H1 (cell line): ENCODE measurements at regions not wholly inside any gene's neighbourhood (a gene's known extent, or its start where the extent isn't known, plus 50 kb on each side); places are given as distances from the start of the nearest gene placed in this dataset.

Experiments
- CTCF ChIA-PET: fragments of 300-600 bp; sonication (Branson Sonifier 250); formaldehyde crosslinking; loops from one replicate; lab custom pipeline; 2021; ENCODE audit not compliant: partially characterized antibody; lab: Charles Lee
- POLR2A ChIA-PET: fragments of 300-600 bp; sonication (Branson Sonifier 250); formaldehyde crosslinking; loops from one replicate; lab custom pipeline; 2021; ENCODE audit warnings: inconsistent platforms; ENCODE audit not compliant: partially characterized antibody; lab: Charles Lee
- DNase-seq, 2 experiments: peaks; one replicate each; pipeline versions ENCODE4 v3.0.0 to v3.0.0-alpha.2; 2010 to 2022; ENCODE audit warnings: low spot score in 2 of 2, low read depth in 1 of 2, mixed read lengths in 1 of 2
- FAIRE-seq: peaks from 2 replicates; lab custom pipeline; 2011; peaks lifted over from hg19 to GRCh38; lab: Jason Lieb, UNC
- H2AFZ ChIP-seq: 2 replicates; pipeline ENCODE4 v1.8.1; 2012; ENCODE audit warnings: low read length, inconsistent platforms
- H2AK5ac ChIP-seq: 2 replicates; pipeline ENCODE4 v1.6.1; 2013; ENCODE audit warnings: low read depth, low read length
- H2BK120ac ChIP-seq: replicated peaks from 2 replicates; pipeline ENCODE3; 2013; ENCODE audit warnings: low read depth, low read length, inconsistent platforms
- H2BK12ac ChIP-seq: 2 replicates; pipeline ENCODE4 v1.6.1; 2013; ENCODE audit warnings: low read depth, low read length
- H2BK15ac ChIP-seq: 2 replicates; pipeline ENCODE4 v1.6.1; 2013; ENCODE audit warnings: low read length
- H2BK20ac ChIP-seq: 2 replicates; pipeline ENCODE4 v1.6.1; 2013; ENCODE audit warnings: low read length
- H2BK5ac ChIP-seq: 2 replicates; pipeline ENCODE4 v1.6.1; 2013; ENCODE audit warnings: low read depth, low read length
- H3K14ac ChIP-seq: 2 replicates; pipeline ENCODE4 v1.6.1; 2013; ENCODE audit warnings: inconsistent platforms; ENCODE audit not compliant: insufficient read length
- H3K18ac ChIP-seq: 2 replicates; pipeline ENCODE4 v1.6.1; 2013; ENCODE audit warnings: low read length; ENCODE audit errors: extremely low read depth
- H3K23ac ChIP-seq: 2 replicates; pipeline ENCODE4 v1.6.1; 2013; ENCODE audit warnings: inconsistent platforms; ENCODE audit not compliant: insufficient read length
- H3K23me2 ChIP-seq: 2 replicates; pipeline ENCODE4 v1.6.1; 2013; ENCODE audit warnings: low read depth, low read length
- H3K27ac ChIP-seq: 2 replicates; pipeline ENCODE4 v1.6.1; 2011; ENCODE audit warnings: low read depth, low read length, inconsistent platforms
- H3K27me3 ChIP-seq, 4 experiments: replicated peaks in 1 of 4; 1 replicate in 1 of 4; 2 replicates in 3 of 4; pipeline versions ENCODE4 v1.6.1 to v1.8.1; 2011 to 2013; ENCODE audit warnings: low read length in 3 of 4, mild to moderate bottlenecking in 3 of 4, inconsistent platforms in 2 of 4, mixed read lengths in 2 of 4, moderate library complexity in 1 of 4; ENCODE audit not compliant: control insufficient read depth in 3 of 4, insufficient read depth in 3 of 4; ENCODE audit errors: extremely low read depth in 1 of 4
- H3K36me3 ChIP-seq, 4 experiments: 2 replicates each; pipeline versions ENCODE4 v1.6.1 to v1.8.1; 2011 to 2013; ENCODE audit warnings: mild to moderate bottlenecking in 4 of 4, low read length in 3 of 4, moderate library complexity in 2 of 4, control low read depth in 1 of 4, inconsistent platforms in 1 of 4; ENCODE audit not compliant: insufficient read depth in 4 of 4, control insufficient read depth in 2 of 4
- H3K4ac ChIP-seq: replicated peaks from 2 replicates; pipeline ENCODE3; 2013; ENCODE audit warnings: low read length, low read depth, mixed read lengths, inconsistent platforms; ENCODE audit not compliant: insufficient read length
- H3K4me1 ChIP-seq, 4 experiments: replicated peaks in 1 of 4; 1 replicate in 1 of 4; 2 replicates in 3 of 4; pipeline versions ENCODE4 v1.6.1 to v1.8.1; 2011 to 2013; ENCODE audit warnings: low read length in 3 of 4, inconsistent platforms in 2 of 4, mixed read lengths in 1 of 4; ENCODE audit not compliant: insufficient read depth in 4 of 4, control insufficient read depth in 3 of 4
- H3K4me2 ChIP-seq, 2 experiments: 2 replicates each; pipeline versions ENCODE4 v1.6.1 to v1.8.1; 2011 to 2013; ENCODE audit warnings: low read depth in 2 of 2, low read length in 2 of 2, control low read depth in 1 of 2, inconsistent platforms in 1 of 2, mild to moderate bottlenecking in 1 of 2; ENCODE audit not compliant: insufficient read depth in 1 of 2
- H3K4me3 ChIP-seq, 4 experiments: fragments of 200-600, 300-600 bp in 1 of 4; sonication (generic), shearing (Covaris generic), sonication (Bioruptor Twin) in 1 of 4; 2 replicates each; pipeline versions ENCODE4 v1.5.1 to v1.8.1; 2011 to 2016; ENCODE audit warnings: low read length in 4 of 4, low read depth in 3 of 4, control low read depth in 2 of 4, inconsistent platforms in 2 of 4, mild to moderate bottlenecking in 2 of 4, mixed read lengths in 1 of 4, moderate library complexity in 1 of 4; ENCODE audit not compliant: insufficient read depth in 2 of 4; ENCODE audit errors: extremely low read depth in 1 of 4
- H3K56ac ChIP-seq: replicated peaks from 2 replicates; pipeline ENCODE3; 2013; ENCODE audit warnings: low read depth, mild to moderate bottlenecking, mixed read lengths, low read length, inconsistent platforms; ENCODE audit not compliant: insufficient read length
- H3K79me1 ChIP-seq: 2 replicates; pipeline ENCODE4 v1.6.1; 2013; ENCODE audit warnings: low read depth, low read length, control low read depth
- H3K79me2 ChIP-seq, 2 experiments: 2 replicates each; pipeline versions ENCODE4 v1.6.1 to v1.8.1; 2012 to 2013; ENCODE audit warnings: low read length in 2 of 2, mild to moderate bottlenecking in 2 of 2, inconsistent platforms in 1 of 2; ENCODE audit not compliant: insufficient read depth in 2 of 2, control insufficient read depth in 1 of 2
- H3K9ac ChIP-seq, 4 experiments: replicated peaks in 1 of 4; 1 replicate in 1 of 4; 2 replicates in 3 of 4; pipeline versions ENCODE4 v1.6.1 to v1.8.1; 2011 to 2013; ENCODE audit warnings: low read depth in 3 of 4, low read length in 3 of 4, control low read depth in 2 of 4, mild to moderate bottlenecking in 2 of 4, moderate library complexity in 2 of 4, inconsistent platforms in 1 of 4; ENCODE audit errors: extremely low read depth in 1 of 4
- H3K9me3 ChIP-seq, 2 experiments: 2 replicates each; pipeline versions ENCODE4 v1.6.1 to v1.8.1; 2012 to 2013; ENCODE audit warnings: mild to moderate bottlenecking in 2 of 2, moderate library complexity in 2 of 2, control low read depth in 1 of 2, inconsistent platforms in 1 of 2, low read depth in 1 of 2, low read length in 1 of 2, mixed read lengths in 1 of 2; ENCODE audit not compliant: insufficient read depth in 2 of 2
- H4K20me1 ChIP-seq, 2 experiments: replicated peaks in 1 of 2; 2 replicates each; pipeline versions ENCODE3 to v1.8.1; 2011 to 2013; ENCODE audit warnings: inconsistent platforms in 2 of 2, low read length in 2 of 2, mild to moderate bottlenecking in 1 of 2; ENCODE audit not compliant: insufficient read depth in 2 of 2, control insufficient read depth in 1 of 2
- H4K5ac ChIP-seq: 2 replicates; pipeline ENCODE4 v1.6.1; 2013; ENCODE audit warnings: low read length, low read depth, mixed read lengths, inconsistent platforms; ENCODE audit not compliant: insufficient read length
- H4K8ac ChIP-seq: 2 replicates; pipeline ENCODE4 v1.8.0; 2013; ENCODE audit warnings: mild to moderate bottlenecking, moderate library complexity, low read length, inconsistent platforms; ENCODE audit not compliant: insufficient read depth; ENCODE audit errors: extremely low read depth
- H4K91ac ChIP-seq: replicated peaks from 2 replicates; pipeline ENCODE3; 2013; ENCODE audit warnings: low read length, mixed read lengths, inconsistent platforms; ENCODE audit not compliant: insufficient read length
- ASH2L ChIP-seq: fragments of 200-600, 300-600 bp; sonication (generic); IDR thresholded peaks from one replicate; pipeline ENCODE4 v1.7.1; 2017; ENCODE audit warnings: low read length
- BRCA1 ChIP-seq: IDR thresholded peaks from 2 replicates; pipeline ENCODE4 v1.6.1; 2012; ENCODE audit warnings: low read depth, low read length, improper control_type of control experiment
- CHD1 ChIP-seq: IDR thresholded peaks from 2 replicates; pipeline ENCODE4 v1.6.1; 2012; ENCODE audit warnings: low read depth, low read length, improper control_type of control experiment
- CHD2 ChIP-seq: IDR thresholded peaks from 2 replicates; pipeline ENCODE4 v1.6.1; 2012; ENCODE audit warnings: low read length, improper control_type of control experiment
- KDM5A ChIP-seq: fragments of 200-600 bp; IDR thresholded peaks from 2 replicates; pipeline ENCODE4 v1.7.1; 2012; ENCODE audit warnings: mild to moderate bottlenecking, low read length, inconsistent platforms, mixed read lengths
- PHF8 ChIP-seq: fragments of 200-600 bp; sonication (generic); conservative IDR thresholded peaks from 2 replicates; pipeline ENCODE4 v1.7.1; 2012; ENCODE audit warnings: low read depth, mild to moderate bottlenecking, inconsistent platforms, low read length, moderate library complexity
- POLR2A ChIP-seq, 2 experiments: IDR thresholded peaks; 1 replicate in 1 of 2; 2 replicates in 1 of 2; pipeline ENCODE4 v1.6.1; 2011; ENCODE audit warnings: low read depth in 2 of 2, low read length in 2 of 2, mild to moderate bottlenecking in 2 of 2; ENCODE audit errors: control extremely low read depth in 1 of 2
- POLR2AphosphoS5 ChIP-seq: IDR thresholded peaks from 2 replicates; pipeline ENCODE4 v1.6.1; 2011; ENCODE audit warnings: low read depth, low read length
- SIN3A ChIP-seq, 2 experiments: IDR thresholded peaks in 1 of 2; conservative IDR thresholded peaks in 1 of 2; 2 replicates each; pipeline ENCODE4 v1.6.1; 2011 to 2012; ENCODE audit warnings: low read length in 2 of 2, improper control_type of control experiment in 1 of 2, low read depth in 1 of 2, mild to moderate bottlenecking in 1 of 2
- SP1 ChIP-seq: IDR thresholded peaks from 2 replicates; pipeline ENCODE4 v1.6.1; 2011; ENCODE audit warnings: low read depth, low read length
- SUZ12 ChIP-seq: fragments of 200-600 bp; sonication (generic); IDR thresholded peaks from 2 replicates; pipeline ENCODE4 v1.6.1; 2012; ENCODE audit warnings: mild to moderate bottlenecking, inconsistent platforms, low read length, moderate library complexity, mixed read lengths

- H4K5ac ChIP-seq, result no peak overlapping the region
- H4K8ac ChIP-seq, result no peak overlapping the region
- no peaks in the 10 kb centered on the region for H3K27me3 ChIP-seq
- no peak overlapping the region for H2BK12ac ChIP-seq
- H3K4me2 ChIP-seq, result no peak overlapping the region
- ChIA-PET CTCF (no interaction called here), POLR2A (no interaction called here)
- no peak overlapping the region for H4K91ac ChIP-seq
- no peak overlapping the region for H2AK5ac ChIP-seq
- no peak for TF ChIP-seq BRCA1
- TF ChIP-seq KDM5A, result no peak
- no peak for TF ChIP-seq ASH2L
- TF ChIP-seq POLR2AphosphoS5, result no peak
- TF ChIP-seq CHD2, result no peak
- no peak for TF ChIP-seq SP1
- no peak for TF ChIP-seq SUZ12
- no peak for TF ChIP-seq CHD1
- TF ChIP-seq POLR2A (IDR thresholded peaks at IDR 0.05; ENCODE audit: control extremely low read depth in 1 of 2, low read depth in 2 of 2, low read length in 2 of 2), result no peak
- TF ChIP-seq SIN3A (conservative IDR thresholded peaks at IDR 0.05 in 1 of 2, IDR thresholded peaks at IDR 0.05 in 1 of 2; ENCODE audit: low read depth in 1 of 2, low read length in 2 of 2), result no peak
- TF ChIP-seq PHF8, result no peak
- no peak overlapping the region for H3K4ac ChIP-seq
- H4K20me1 ChIP-seq, result no peaks in the 10 kb centered on the region
- H3K18ac ChIP-seq, result no peak overlapping the region
- H3K56ac ChIP-seq, result no peak overlapping the region
- no peak overlapping the region for H3K23ac ChIP-seq
- H3K14ac ChIP-seq, result no peak overlapping the region
- H3K79me2 ChIP-seq, result no peaks in the 10 kb centered on the region
- no peaks in the 10 kb centered on the region for H3K79me1 ChIP-seq
- no peaks in the 10 kb centered on the region for H3K9me3 ChIP-seq
- H3K4me3 ChIP-seq, result no peak overlapping the region
- H2BK15ac ChIP-seq, result no peak overlapping the region
- H2AFZ ChIP-seq, result no peak overlapping the region
- no peaks in the 10 kb centered on the region for H3K36me3 ChIP-seq
- FAIRE-seq, result no peak
- H2BK20ac ChIP-seq, result no peak overlapping the region
- no peaks in the 10 kb centered on the region for H3K4me1 ChIP-seq
- DNase-seq, result no peak
- H3K27ac ChIP-seq, result no peak overlapping the region
- H2BK5ac ChIP-seq, result no peak overlapping the region
- H2BK120ac ChIP-seq, result no peak overlapping the region
- no peak overlapping the region for H3K9ac ChIP-seq
- no peaks in the 10 kb centered on the region for H3K23me2 ChIP-seq
These were observed 1721.4 kb downstream of the PCDH9 start for GRCh38 chr13:65508745-65509144.
